GM12878 (cell line): ENCODE measurements at regions not wholly inside any gene's neighbourhood (a gene's known extent, or its start where the extent isn't known, plus 50 kb on each side); places are given as distances from the start of the nearest gene placed in this dataset.

Experiments used
- CHD2 ChIP-seq: IDR thresholded peaks from 2 replicates; pipeline ENCODE4 v1.6.1; 2011; ENCODE audit warnings: low read depth, low read length, improper control_type of control experiment, borderline replicate concordance
- CTCF ChIP-seq, 3 experiments: IDR thresholded peaks in 2 of 3; conservative IDR thresholded peaks in 1 of 3; 2 replicates each; pipeline ENCODE4 v1.5.1; 2011; ENCODE audit warnings: low read depth in 3 of 3, low read length in 3 of 3, mild to moderate bottlenecking in 3 of 3, control low read depth in 2 of 3, moderate library complexity in 2 of 3, inconsistent platforms in 1 of 3, mixed read lengths in 1 of 3; ENCODE audit not compliant: control insufficient read depth in 2 of 3, insufficient read depth in 1 of 3; ENCODE audit errors: extremely low read depth in 1 of 3
- EZH2 ChIP-seq: IDR thresholded peaks from 2 replicates; pipeline ENCODE4 v1.6.1; 2012; ENCODE audit warnings: low read depth, mild to moderate bottlenecking, control low read depth, inconsistent platforms, low read length, borderline replicate concordance; ENCODE audit not compliant: control insufficient read depth
- HSF1 ChIP-seq: fragments of 150-350 bp; IDR thresholded peaks from 2 replicates; pipeline ENCODE4 v1.6.1; 2014; ENCODE audit warnings: mild to moderate bottlenecking, low read depth, low read length
- MYC ChIP-seq: IDR thresholded peaks from 2 replicates; pipeline ENCODE4 v1.6.1; 2011; ENCODE audit warnings: mild to moderate bottlenecking, low read length, moderate library complexity, inconsistent platforms; ENCODE audit not compliant: insufficient read depth, insufficient replicate concordance, insufficient read length, severe bottlenecking
- POLR2A ChIP-seq: IDR thresholded peaks from 2 replicates; pipeline ENCODE4 v1.6.1; 2011; ENCODE audit warnings: low read depth, mild to moderate bottlenecking, low read length
- ZNF274 ChIP-seq: IDR thresholded peaks from one replicate; pipeline ENCODE4 v1.8.0; 2011; ENCODE audit not compliant: insufficient read length, insufficient read depth

- TF ChIP-seq EZH2 = no peak
- TF ChIP-seq MYC = no peak
- no peak for TF ChIP-seq POLR2A
- TF ChIP-seq CHD2 = no peak
- no peak for TF ChIP-seq CTCF (IDR thresholded peaks at IDR 0.05 in 2 of 3, conservative IDR thresholded peaks at IDR 0.05 in 1 of 3; ENCODE audit: control insufficient read depth in 2 of 3, extremely low read depth in 1 of 3, insufficient read depth in 1 of 3, low read depth in 3 of 3, low read length in 3 of 3)
- no peak for TF ChIP-seq HSF1
- no peak for TF ChIP-seq ZNF274
These were observed 2442.0 kb downstream of the PCDH7 start for GRCh38 chr4:33162122-33162521.
